Thyroid gland (tissue), 4 donors: ENCODE measurements at regions not wholly inside any gene's neighbourhood (a gene's known extent, or its start where the extent isn't known, plus 50 kb on each side); places are given as distances from the start of the nearest gene placed in this dataset.

Experiments used
- DNase-seq, 2 donors: peaks; one replicate each; pipeline ENCODE4 v3.0.0-alpha.2; 2019
- H3K27ac ChIP-seq, 3 donors: fragments of 200-600 bp; sonication (generic); 1 replicate in 2 of 3; 2 replicates in 1 of 3; pipeline ENCODE4 v1.5.1; 2016 to 2019; ENCODE audit warnings: mild to moderate bottlenecking in 1 of 3, moderate library complexity in 1 of 3
- H3K27me3 ChIP-seq: fragments of 200-600 bp; sonication (generic); one replicate; pipeline ENCODE4 v1.5.1; 2019
- H3K36me3 ChIP-seq, 2 donors: fragments of 200-600 bp; sonication (generic); one replicate each; pipeline ENCODE4 v1.5.1; 2016 to 2019
- H3K4me1 ChIP-seq, 2 donors: fragments of 200-600 bp; sonication (generic); one replicate each; pipeline ENCODE4 v1.5.1; 2017 to 2019
- H3K4me3 ChIP-seq, 3 donors: fragments of 200-600 bp; sonication (generic); replicated peaks in 1 of 3; 1 replicate in 2 of 3; 2 replicates in 1 of 3; pipeline ENCODE4 v1.5.1; 2016; ENCODE audit warnings: mild to moderate bottlenecking in 1 of 3
- H3K9me3 ChIP-seq: fragments of 200-600 bp; sonication (generic); one replicate; pipeline ENCODE4 v1.5.1; 2017
- POLR2A ChIP-seq, 2 donors: fragments of 450-650 bp; IDR thresholded peaks; one replicate each; pipeline ENCODE4 v1.6.1; 2017; ENCODE audit warnings: antibody characterized with exemption in 2 of 2, mild to moderate bottlenecking in 2 of 2, moderate library complexity in 1 of 2
- WGBS, 2 donors: methylation state at CpG; one replicate each; pipeline ENCODE4 v1.1.5; 2017; 5-methylcytosine and 5-hydroxymethylcytosine counted together
- intact Hi-C: fragments of 100-400 bp; cut with DNase I; formaldehyde crosslinking; loops from one replicate; pipeline ENCODE4 v1.15.1; 2023
- TF ChIP-seq, protein P1 (sequence below), 6 experiments: fragments of 200-600 bp in 3 of 6; fragments of 450-650 bp in 3 of 6; sonication (generic) in 3 of 6; IDR thresholded peaks; one replicate each; pipeline ENCODE4 v1.5.1; 2016 to 2019; ENCODE audit warnings: antibody characterized with exemption in 6 of 6, mild to moderate bottlenecking in 2 of 6, inconsistent platforms in 1 of 6, moderate library complexity in 1 of 6

GRCh38 chr6:40849546-40849945, 189.5 kb downstream of the UNC5CL start:
- Histone ChIP-seq H3K27me3 (no peaks in the 10 kb centered on the region), H3K4me1 (no peaks in the 10 kb centered on the region), H3K4me3 (no peak overlapping the region), H3K36me3 (no peaks in the 10 kb centered on the region), H3K9me3 (no peaks in the 10 kb centered on the region), H3K27ac (no peak overlapping the region)
- no peak for DNase-seq
- intact Hi-C loops, result no loop called here
- no peak for TF ChIP-seq POLR2A (IDR thresholded peaks at IDR 0.05)
- 83 to 84% methylated on average over 3 of the region's 3 CpGs for WGBS, 2 donors

GRCh38 chr6:40848868-40849514, 190.0 kb downstream of the UNC5CL start:
- H3K36me3 ChIP-seq, result no peaks in the 10 kb centered on the region
- WGBS, 2 donors, result 76 to 78% methylated on average over 4 of the region's 4 CpGs
- no peak for TF ChIP-seq POLR2A (IDR thresholded peaks at IDR 0.05)
- TF ChIP-seq, protein P1, sequence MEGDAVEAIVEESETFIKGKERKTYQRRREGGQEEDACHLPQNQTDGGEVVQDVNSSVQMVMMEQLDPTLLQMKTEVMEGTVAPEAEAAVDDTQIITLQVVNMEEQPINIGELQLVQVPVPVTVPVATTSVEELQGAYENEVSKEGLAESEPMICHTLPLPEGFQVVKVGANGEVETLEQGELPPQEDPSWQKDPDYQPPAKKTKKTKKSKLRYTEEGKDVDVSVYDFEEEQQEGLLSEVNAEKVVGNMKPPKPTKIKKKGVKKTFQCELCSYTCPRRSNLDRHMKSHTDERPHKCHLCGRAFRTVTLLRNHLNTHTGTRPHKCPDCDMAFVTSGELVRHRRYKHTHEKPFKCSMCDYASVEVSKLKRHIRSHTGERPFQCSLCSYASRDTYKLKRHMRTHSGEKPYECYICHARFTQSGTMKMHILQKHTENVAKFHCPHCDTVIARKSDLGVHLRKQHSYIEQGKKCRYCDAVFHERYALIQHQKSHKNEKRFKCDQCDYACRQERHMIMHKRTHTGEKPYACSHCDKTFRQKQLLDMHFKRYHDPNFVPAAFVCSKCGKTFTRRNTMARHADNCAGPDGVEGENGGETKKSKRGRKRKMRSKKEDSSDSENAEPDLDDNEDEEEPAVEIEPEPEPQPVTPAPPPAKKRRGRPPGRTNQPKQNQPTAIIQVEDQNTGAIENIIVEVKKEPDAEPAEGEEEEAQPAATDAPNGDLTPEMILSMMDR (IDR thresholded peaks at IDR 0.05), result no peak
- intact Hi-C loops, result no loop called here
- no peaks in the 10 kb centered on the region for H3K27me3 ChIP-seq
- no peaks in the 10 kb centered on the region for H3K4me1 ChIP-seq
- no peak overlapping the region for H3K27ac ChIP-seq
- no peak for DNase-seq
- no peaks in the 10 kb centered on the region for H3K9me3 ChIP-seq
- H3K4me3 ChIP-seq, result no peak overlapping the region

GRCh38 chr6:40848038-40848437, 191.0 kb downstream of the UNC5CL start:
- intact Hi-C loops, result no loop called here
- Histone ChIP-seq H3K27ac (no peak overlapping the region), H3K9me3 (no peaks in the 10 kb centered on the region), H3K4me1 (no peaks in the 10 kb centered on the region), H3K27me3 (no peaks in the 10 kb centered on the region), H3K36me3 (no peaks in the 10 kb centered on the region), H3K4me3 (no peak overlapping the region)
- TF ChIP-seq POLR2A (IDR thresholded peaks at IDR 0.05), result no peak
- TF ChIP-seq, protein P1 (IDR thresholded peaks at IDR 0.05), result no peak
- WGBS, 2 donors, result 80 to 83% methylated on average over 5 of the region's 5 CpGs
- no peak for DNase-seq

DNA sequence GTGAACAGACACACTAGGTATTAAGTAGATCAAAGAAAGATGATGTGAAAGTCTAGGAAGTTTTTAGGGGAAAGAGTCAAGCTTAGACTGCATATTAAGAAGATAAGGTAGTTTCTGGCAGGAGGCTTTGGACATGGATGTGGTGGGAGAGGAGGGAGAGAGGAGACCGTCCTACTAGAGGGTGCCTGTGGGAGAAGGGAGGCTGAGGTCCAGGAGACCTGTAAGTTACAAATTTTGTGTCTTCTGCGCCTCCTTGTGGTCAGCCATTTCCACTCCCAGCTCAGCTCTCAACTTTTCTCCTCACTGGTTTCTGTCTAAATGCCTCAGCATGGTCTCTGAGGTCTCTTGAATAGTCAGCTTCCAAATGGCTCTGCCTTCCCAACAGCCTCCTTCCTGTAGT, 193.5 kb downstream of the UNC5CL start:
- Histone ChIP-seq H3K36me3 (no peaks in the 10 kb centered on the region), H3K4me3 (no peak overlapping the region), H3K27ac (no peak overlapping the region), H3K27me3 (no peaks in the 10 kb centered on the region), H3K4me1 (no peaks in the 10 kb centered on the region), H3K9me3 (no peaks in the 10 kb centered on the region)
- WGBS, 2 donors, result 25 to 28% methylated on average over 2 of the region's 2 CpGs
- intact Hi-C loops, result no loop called here
- TF ChIP-seq POLR2A (IDR thresholded peaks at IDR 0.05), result no peak
- TF ChIP-seq, protein P1 (IDR thresholded peaks at IDR 0.05), result peak in 4 of 6 experiments; percentile 15 to 55 (median 42)
- peak; percentile 43 to 45 for DNase-seq

GRCh38 chr6:40844246-40844645, 194.8 kb downstream of the UNC5CL start:
- TF ChIP-seq, protein P1 (IDR thresholded peaks at IDR 0.05), result no peak
- no peak for TF ChIP-seq POLR2A (IDR thresholded peaks at IDR 0.05)
- Histone ChIP-seq H3K27ac (no peak overlapping the region), H3K4me1 (no peaks in the 10 kb centered on the region), H3K9me3 (no peaks in the 10 kb centered on the region), H3K4me3 (no peak overlapping the region), H3K27me3 (no peaks in the 10 kb centered on the region), H3K36me3 (no peaks in the 10 kb centered on the region)
- WGBS, 2 donors, result 48% methylated on average over 1 of the region's 1 CpG
- intact Hi-C loops, result loop anchor here (5.0 kb wide), 1 partner anchor 517 kb away; no protein-coding TSS in a partner anchor
- DNase-seq, result no peak
